ENCODE measurements at regions not wholly inside any gene's neighbourhood (a gene's known extent, or its start where the extent isn't known, plus 50 kb on each side); places are given as distances from the start of the nearest gene placed in this dataset.
"Not testable (repeated sequence)": the region's sequence is repeated elsewhere in the genome, so short reads cannot be mapped to it uniquely, and the experiment has no call there.

DNA sequence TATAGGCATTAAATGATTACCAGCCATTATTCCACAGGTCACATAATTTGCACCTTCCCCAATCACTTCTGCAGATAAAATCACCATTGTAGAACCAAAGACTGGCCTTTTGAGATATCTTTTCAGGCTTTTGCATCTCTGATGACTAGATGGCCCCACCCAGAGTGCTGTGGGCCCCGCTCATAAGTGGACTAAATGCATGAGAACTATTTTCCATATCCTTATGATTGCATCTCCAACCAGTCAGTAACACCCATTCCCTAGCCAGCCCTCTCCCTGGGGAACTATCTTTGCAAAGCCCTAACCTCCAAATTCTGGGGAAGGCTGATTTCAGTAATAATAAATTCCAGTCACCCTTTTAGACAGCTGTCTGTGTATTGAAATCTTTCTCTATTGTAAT, 53.5 kb upstream of the CDH9 start:
- Histone ChIP-seq H3K27ac (no peak overlapping the region), H3K4me1 (no peaks in the 10 kb centered on the region), H3K4me3 (no peak overlapping the region), H3K27me3 (ENCODE audit: low read depth) (no peaks in the 10 kb centered on the region), H3K36me3 (no peaks in the 10 kb centered on the region), H3K9me3 (no peaks in the 10 kb centered on the region)
- intact Hi-C loops (cut with DNase I), result no loop called here
- no peak for ATAC-seq
- DNase-seq, result no peak
- TF ChIP-seq, protein P1, sequence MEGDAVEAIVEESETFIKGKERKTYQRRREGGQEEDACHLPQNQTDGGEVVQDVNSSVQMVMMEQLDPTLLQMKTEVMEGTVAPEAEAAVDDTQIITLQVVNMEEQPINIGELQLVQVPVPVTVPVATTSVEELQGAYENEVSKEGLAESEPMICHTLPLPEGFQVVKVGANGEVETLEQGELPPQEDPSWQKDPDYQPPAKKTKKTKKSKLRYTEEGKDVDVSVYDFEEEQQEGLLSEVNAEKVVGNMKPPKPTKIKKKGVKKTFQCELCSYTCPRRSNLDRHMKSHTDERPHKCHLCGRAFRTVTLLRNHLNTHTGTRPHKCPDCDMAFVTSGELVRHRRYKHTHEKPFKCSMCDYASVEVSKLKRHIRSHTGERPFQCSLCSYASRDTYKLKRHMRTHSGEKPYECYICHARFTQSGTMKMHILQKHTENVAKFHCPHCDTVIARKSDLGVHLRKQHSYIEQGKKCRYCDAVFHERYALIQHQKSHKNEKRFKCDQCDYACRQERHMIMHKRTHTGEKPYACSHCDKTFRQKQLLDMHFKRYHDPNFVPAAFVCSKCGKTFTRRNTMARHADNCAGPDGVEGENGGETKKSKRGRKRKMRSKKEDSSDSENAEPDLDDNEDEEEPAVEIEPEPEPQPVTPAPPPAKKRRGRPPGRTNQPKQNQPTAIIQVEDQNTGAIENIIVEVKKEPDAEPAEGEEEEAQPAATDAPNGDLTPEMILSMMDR (IDR thresholded peaks at IDR 0.05), result no peak

- H3K4me3 ChIP-seq; H3K4me1 ChIP-seq; ATAC-seq; H3K27ac ChIP-seq; H3K27me3 ChIP-seq (ENCODE audit: low read depth); intact Hi-C loops (cut with DNase I); H3K36me3 ChIP-seq; H3K9me3 ChIP-seq; DNase-seq: not testable (repeated sequence)
These were observed 50.4 kb upstream of the CDH9 start for GRCh38 chr5:27088822-27089221.
